HG02884 (cell line): ENCODE measurements at regions not wholly inside any gene's neighbourhood (a gene's known extent, or its start where the extent isn't known, plus 50 kb on each side); places are given as distances from the start of the nearest gene placed in this dataset.

Experiments used
- ATAC-seq: cut with Tn5 transposase; IDR thresholded peaks from one replicate; pipeline ENCODE4 v1.9.1; 2021; ENCODE audit warnings: mild to moderate bottlenecking, moderate library complexity; ENCODE audit not compliant: unreplicated experiment

- no peak for ATAC-seq
These were observed 183.7 kb downstream of the INO80D start for GRCh38 chr2:205902041-205902899.

GRCh38 chr2:205901491-205901890 lies 184.5 kb downstream of the INO80D start:
- ATAC-seq = no peak

- no peak for ATAC-seq
These were observed 187.2 kb downstream of the INO80D start for GRCh38 chr2:205898744-205899143.

- no peak for ATAC-seq
These were observed 189.9 kb downstream of the INO80D start for GRCh38 chr2:205895981-205896655.

GRCh38 chr2:205892665-205893259 lies 193.2 kb downstream of the INO80D start:
- ATAC-seq = no peak

- ATAC-seq = no peak
These were observed 193.7 kb downstream of the INO80D start for GRCh38 chr2:205892251-205892655.

- ATAC-seq = no peak
These were observed 196.9 kb downstream of the INO80D start for GRCh38 chr2:205889114-205889513.

GRCh38 chr2:205887637-205888036 lies 198.3 kb downstream of the INO80D start:
- ATAC-seq = no peak

- ATAC-seq = peak; percentile 73
These were observed 200.4 kb downstream of the INO80D start for GRCh38 chr2:205885492-205886099.

- ATAC-seq = no peak
These were observed 201.7 kb downstream of the NRP2 start for GRCh38 chr2:205883965-205884364.

- no peak for ATAC-seq
These were observed 200.6 kb downstream of the NRP2 start for GRCh38 chr2:205882806-205883425.

GRCh38 chr2:205880048-205880447 lies 197.7 kb downstream of the NRP2 start:
- ATAC-seq = no peak

- no peak for ATAC-seq
These were observed 196.9 kb downstream of the NRP2 start for GRCh38 chr2:205878999-205879762.

GRCh38 chr2:205877496-205877895 lies 195.2 kb downstream of the NRP2 start:
- no peak for ATAC-seq

- no peak for ATAC-seq
These were observed 193.8 kb downstream of the NRP2 start for GRCh38 chr2:205876127-205876526.

- no peak for ATAC-seq
These were observed 190.4 kb downstream of the NRP2 start for GRCh38 chr2:205872716-205873115.

- no peak for ATAC-seq
These were observed 187.1 kb downstream of the NRP2 start for GRCh38 chr2:205869439-205869838.

- peak; percentile 95 for ATAC-seq
These were observed 186.6 kb downstream of the NRP2 start for GRCh38 chr2:205868773-205869333.

GRCh38 chr2:205868053-205868452 lies 185.8 kb downstream of the NRP2 start:
- no peak for ATAC-seq

- no peak for ATAC-seq
These were observed 185.1 kb downstream of the NRP2 start for GRCh38 chr2:205867371-205867770.
